Panc1 (cell line): ENCODE measurements at regions not wholly inside any gene's neighbourhood (a gene's known extent, or its start where the extent isn't known, plus 50 kb on each side); places are given as distances from the start of the nearest gene placed in this dataset.

Experiments
- ATAC-seq: fragments of 200-7000 bp; cut with Tn5 transposase; 2 replicates; pipeline ENCODE4 v1.9.1; 2020; ENCODE audit warnings: mild to moderate bottlenecking, moderate library complexity
- BruUV-seq: library from RNA; stranded (reverse); fragments of 400-500 nt; replicated peaks from 2 replicates; lab custom pipeline; 2021; lab: Mats Ljungman, UMichigan
- CTCF ChIA-PET: fragments of 300-600 bp; sonication (Branson Sonifier 250); formaldehyde crosslinking; loops from one replicate; lab custom pipeline; 2022; ENCODE audit warnings: antibody characterized with exemption; lab: Charles Lee
- POLR2A ChIA-PET: fragments of 300-600 bp; sonication (Branson Sonifier 250); formaldehyde crosslinking; loops from one replicate; lab custom pipeline; 2022; ENCODE audit warnings: antibody characterized with exemption; lab: Charles Lee
- DNase-seq: peaks from one replicate; pipeline ENCODE4 v3.0.0-alpha.2; 2010; ENCODE audit warnings: low read depth, low spot score
- H3K27ac ChIP-seq: 2 replicates; pipeline ENCODE4 v1.5.1; 2011; ENCODE audit warnings: mild to moderate bottlenecking, low read length, inconsistent platforms
- H3K27me3 ChIP-seq: fragments of 200-500 bp; sonication (Bioruptor generic); 2 replicates; pipeline ENCODE4 v1.6.0; 2014; ENCODE audit warnings: low read length, inconsistent platforms; ENCODE audit not compliant: control insufficient read depth, insufficient read depth
- H3K36me3 ChIP-seq: fragments of 200-500 bp; sonication (Bioruptor generic); 2 replicates; pipeline ENCODE4 v1.5.1; 2014; ENCODE audit warnings: inconsistent platforms, mild to moderate bottlenecking, low read length, moderate library complexity; ENCODE audit not compliant: control insufficient read depth, insufficient read depth
- H3K4me1 ChIP-seq: 2 replicates; pipeline ENCODE4 v1.5.1; 2011; ENCODE audit warnings: inconsistent platforms, mild to moderate bottlenecking, low read length, moderate library complexity; ENCODE audit not compliant: control insufficient read depth, insufficient read depth
- H3K4me3 ChIP-seq, 2 experiments: 2 replicates each; pipeline ENCODE4 v1.5.1; 2011 to 2012; ENCODE audit warnings: low read depth in 2 of 2, low read length in 2 of 2, mild to moderate bottlenecking in 2 of 2, inconsistent platforms in 1 of 2, moderate library complexity in 1 of 2
- H3K9me3 ChIP-seq: fragments of 200-500 bp; sonication (Bioruptor generic); 2 replicates; pipeline ENCODE4 v1.5.1; 2014; ENCODE audit warnings: low read depth, mild to moderate bottlenecking, inconsistent platforms, low read length, moderate library complexity; ENCODE audit not compliant: control insufficient read depth, insufficient read depth
- POLR2AphosphoS5 ChIP-seq: IDR thresholded peaks from 2 replicates; pipeline ENCODE4 v1.6.1; 2012; ENCODE audit warnings: mild to moderate bottlenecking, low read depth, low read length, moderate library complexity
- REST ChIP-seq, 2 experiments: IDR thresholded peaks; 2 replicates each; pipeline ENCODE4 v1.6.1; 2011 to 2012; ENCODE audit warnings: low read depth in 2 of 2, control low read depth in 1 of 2, low read length in 1 of 2, mild to moderate bottlenecking in 1 of 2, moderate library complexity in 1 of 2; ENCODE audit not compliant: insufficient read depth in 1 of 2
- SIN3A ChIP-seq: IDR thresholded peaks from 2 replicates; pipeline ENCODE4 v1.6.1; 2012; ENCODE audit warnings: low read depth, mild to moderate bottlenecking, low read length, moderate library complexity, borderline replicate concordance; ENCODE audit not compliant: insufficient read depth
- TCF7L2 ChIP-seq: IDR thresholded peaks from 2 replicates; pipeline ENCODE4 v1.6.1; 2011; ENCODE audit warnings: mild to moderate bottlenecking, low read depth, low read length, inconsistent platforms
- in situ Hi-C: cut with HindIII; loops from 2 replicates; pipeline ENCODE4 v1.10.0; 2016; ENCODE audit warnings: low sequenced_read_pairs, low pct_unique_long_range_greater_than_20kb
- intact Hi-C: fragments of 100-400 bp; cut with micrococcal nuclease; formaldehyde crosslinking; loops from one replicate; pipeline ENCODE4 v1.10.0; 2022; ENCODE audit not compliant: unreplicated experiment
- TF ChIP-seq, protein P1 (sequence below): fragments of 450-650 bp; IDR thresholded peaks from 2 replicates; pipeline ENCODE4 v1.5.1; 2017; ENCODE audit warnings: mild to moderate bottlenecking

- intact Hi-C loops = no loop called here
- CTCF ChIA-PET = no interaction called here
- H3K36me3 ChIP-seq = no peaks in the 10 kb centered on the region
Observed at GRCh38 chr5:42225009-42225408, 198.2 kb upstream of the GHR start.

GRCh38 chr5:42228279-42228678, 195.0 kb upstream of the GHR start:
- DNase-seq = no peak
- in situ Hi-C loops (no loop called here), intact Hi-C loops (no loop called here)
- no peak for ATAC-seq
- no peaks in the 10 kb centered on the region for H3K27me3 ChIP-seq
- no peak for TF ChIP-seq POLR2AphosphoS5
- TF ChIP-seq TCF7L2 = no peak
- TF ChIP-seq, protein P1, sequence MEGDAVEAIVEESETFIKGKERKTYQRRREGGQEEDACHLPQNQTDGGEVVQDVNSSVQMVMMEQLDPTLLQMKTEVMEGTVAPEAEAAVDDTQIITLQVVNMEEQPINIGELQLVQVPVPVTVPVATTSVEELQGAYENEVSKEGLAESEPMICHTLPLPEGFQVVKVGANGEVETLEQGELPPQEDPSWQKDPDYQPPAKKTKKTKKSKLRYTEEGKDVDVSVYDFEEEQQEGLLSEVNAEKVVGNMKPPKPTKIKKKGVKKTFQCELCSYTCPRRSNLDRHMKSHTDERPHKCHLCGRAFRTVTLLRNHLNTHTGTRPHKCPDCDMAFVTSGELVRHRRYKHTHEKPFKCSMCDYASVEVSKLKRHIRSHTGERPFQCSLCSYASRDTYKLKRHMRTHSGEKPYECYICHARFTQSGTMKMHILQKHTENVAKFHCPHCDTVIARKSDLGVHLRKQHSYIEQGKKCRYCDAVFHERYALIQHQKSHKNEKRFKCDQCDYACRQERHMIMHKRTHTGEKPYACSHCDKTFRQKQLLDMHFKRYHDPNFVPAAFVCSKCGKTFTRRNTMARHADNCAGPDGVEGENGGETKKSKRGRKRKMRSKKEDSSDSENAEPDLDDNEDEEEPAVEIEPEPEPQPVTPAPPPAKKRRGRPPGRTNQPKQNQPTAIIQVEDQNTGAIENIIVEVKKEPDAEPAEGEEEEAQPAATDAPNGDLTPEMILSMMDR = no peak
- TF ChIP-seq REST (IDR thresholded peaks at IDR 0.05; ENCODE audit: insufficient read depth in 1 of 2, low read depth in 2 of 2, low read length in 1 of 2) = no peak
- no peak for TF ChIP-seq SIN3A
- no peak overlapping the region for H3K4me3 ChIP-seq
- H3K4me1 ChIP-seq = no peaks in the 10 kb centered on the region
- no peaks in the 10 kb centered on the region for H3K36me3 ChIP-seq
- ChIA-PET POLR2A (no interaction called here), CTCF (no interaction called here)
- no TSS peak for BruUV-seq
- H3K27ac ChIP-seq = no peak overlapping the region
- no peaks in the 10 kb centered on the region for H3K9me3 ChIP-seq

More at GRCh38 chr5:42225009-42225408, 198.2 kb upstream of the GHR start:
- H3K27me3 ChIP-seq = no peaks in the 10 kb centered on the region
- DNase-seq (no peak), ATAC-seq (no peak)
- no peak for TF ChIP-seq POLR2AphosphoS5
- TF ChIP-seq, protein P1 = no peak
- no peak for TF ChIP-seq SIN3A
- TF ChIP-seq REST (IDR thresholded peaks at IDR 0.05; ENCODE audit: insufficient read depth in 1 of 2, low read depth in 2 of 2, low read length in 1 of 2) = no peak
- no peak for TF ChIP-seq TCF7L2
- in situ Hi-C loops = no loop called here
- no peak overlapping the region for H3K4me3 ChIP-seq
- no peak overlapping the region for H3K27ac ChIP-seq
- H3K9me3 ChIP-seq = no peaks in the 10 kb centered on the region
- POLR2A ChIA-PET = no interaction called here
- no peaks in the 10 kb centered on the region for H3K4me1 ChIP-seq
- BruUV-seq = no TSS peak
